ENCODE measurements at regions not wholly inside any gene's neighbourhood (a gene's known extent, or its start where the extent isn't known, plus 50 kb on each side); places are given as distances from the start of the nearest gene placed in this dataset.
"Not testable (repeated sequence)": the region's sequence is repeated elsewhere in the genome, so short reads cannot be mapped to it uniquely, and the experiment has no call there.

GRCh38 chr14:25551674-25552073 is 501.7 kb upstream of the STXBP6 start:
- DNase-seq (ENCODE audit: low read depth in 2 of 2): no peak

GRCh38 chr14:25546826-25547225 is 496.9 kb upstream of the STXBP6 start:
- DNase-seq (ENCODE audit: low read depth in 2 of 2): no peak

- peak; percentile 1 to 2 for DNase-seq (ENCODE audit: low read depth in 2 of 2)
Measured at GRCh38 chr14:25537846-25538455, 488.0 kb upstream of the STXBP6 start.

- no peak for DNase-seq (ENCODE audit: low read depth in 2 of 2)
Measured at GRCh38 chr14:25526290-25526689, 476.3 kb upstream of the STXBP6 start.

- DNase-seq (ENCODE audit: low read depth in 2 of 2): no peak
Measured at GRCh38 chr14:25522926-25523325, 473.0 kb upstream of the STXBP6 start.

GRCh38 chr14:25522116-25522515 is 472.2 kb upstream of the STXBP6 start:
- DNase-seq (ENCODE audit: low read depth in 2 of 2): no peak

GRCh38 chr14:25521616-25522015 is 471.7 kb upstream of the STXBP6 start:
- DNase-seq (ENCODE audit: low read depth in 2 of 2): no peak

- DNase-seq (ENCODE audit: low read depth in 2 of 2): no peak
Measured at GRCh38 chr14:25520821-25521220, 470.9 kb upstream of the STXBP6 start.

- no peak for DNase-seq (ENCODE audit: low read depth in 2 of 2)
Measured at GRCh38 chr14:25518364-25518763, 468.4 kb upstream of the STXBP6 start.

GRCh38 chr14:25516838-25517237 is 466.9 kb upstream of the STXBP6 start:
- DNase-seq (ENCODE audit: low read depth in 2 of 2): no peak

- DNase-seq (ENCODE audit: low read depth in 2 of 2): no peak
Measured at GRCh38 chr14:25508845-25509244, 458.9 kb upstream of the STXBP6 start.

GRCh38 chr14:25501749-25502148 is 451.8 kb upstream of the STXBP6 start:
- DNase-seq (ENCODE audit: low read depth in 2 of 2): no peak

- DNase-seq (ENCODE audit: low read depth in 2 of 2): no peak
Measured at GRCh38 chr14:25488961-25489360, 439.0 kb upstream of the STXBP6 start.

GRCh38 chr14:25485381-25485780 is 435.4 kb upstream of the STXBP6 start:
- DNase-seq (ENCODE audit: low read depth in 2 of 2): no peak

- DNase-seq (ENCODE audit: low read depth in 2 of 2): no peak
Measured at GRCh38 chr14:25484906-25485305, 435.0 kb upstream of the STXBP6 start.

- no peak for DNase-seq (ENCODE audit: low read depth in 2 of 2)
Measured at GRCh38 chr14:25484235-25484634, 434.3 kb upstream of the STXBP6 start.

- DNase-seq (ENCODE audit: low read depth in 2 of 2): no peak
Measured at GRCh38 chr14:25477316-25478098, 427.6 kb upstream of the STXBP6 start.

- no peak for DNase-seq (ENCODE audit: low read depth in 2 of 2)
Measured at GRCh38 chr14:25472700-25473099, 422.8 kb upstream of the STXBP6 start.

GRCh38 chr14:25464772-25465171 is 414.8 kb upstream of the STXBP6 start:
- DNase-seq (ENCODE audit: low read depth in 2 of 2): no peak

GRCh38 chr14:25464078-25464477 is 414.1 kb upstream of the STXBP6 start:
- no peak for DNase-seq (ENCODE audit: low read depth in 2 of 2)

GRCh38 chr14:25463480-25463879 is 413.5 kb upstream of the STXBP6 start:
- no peak for DNase-seq (ENCODE audit: low read depth in 2 of 2)

- DNase-seq (ENCODE audit: low read depth in 2 of 2): no peak
Measured at GRCh38 chr14:25461780-25462179, 411.8 kb upstream of the STXBP6 start.

- no peak for DNase-seq (ENCODE audit: low read depth in 2 of 2)
Measured at GRCh38 chr14:25444381-25444780, 394.4 kb upstream of the STXBP6 start.

- DNase-seq (ENCODE audit: low read depth in 2 of 2): not testable (repeated sequence)
Measured at GRCh38 chr14:25440382-25440781, 390.4 kb upstream of the STXBP6 start.
